Upper lobe of right lung (tissue), 1 donor: ENCODE measurements at regions not wholly inside any gene's neighbourhood (a gene's known extent, or its start where the extent isn't known, plus 50 kb on each side); places are given as distances from the start of the nearest gene placed in this dataset.
A peak's percentile ranks its signal among the peaks of the same experiment; 100 is the strongest.

Experiments
- ATAC-seq: fragments of 200-7000 bp; cut with Tn5 transposase; one replicate; pipeline ENCODE4 v1.9.1; 2020; ENCODE audit warnings: mild to moderate bottlenecking, moderate library complexity
- DNase-seq: peaks from one replicate; pipeline ENCODE4 v3.0.0-alpha.2; 2020
- H3K27ac ChIP-seq: fragments of 200-600 bp; one replicate; pipeline ENCODE4 v1.8.0; 2022
- H3K27me3 ChIP-seq: fragments of 200-600 bp; one replicate; pipeline ENCODE4 v1.8.0; 2022; ENCODE audit warnings: mild to moderate bottlenecking
- H3K36me3 ChIP-seq: fragments of 200-600 bp; one replicate; pipeline ENCODE4 v1.8.0; 2022
- H3K4me1 ChIP-seq: fragments of 200-600 bp; one replicate; pipeline ENCODE4 v1.8.0; 2022
- H3K4me3 ChIP-seq: fragments of 200-600 bp; one replicate; pipeline ENCODE4 v1.8.0; 2022; ENCODE audit warnings: mild to moderate bottlenecking
- H3K9me3 ChIP-seq: fragments of 200-600 bp; one replicate; pipeline ENCODE4 v1.8.0; 2022
- CTCF ChIP-seq: fragments of 200-600 bp; IDR thresholded peaks from one replicate; pipeline ENCODE4 v1.8.0; 2022; ENCODE audit warnings: antibody characterized with exemption
- intact Hi-C: fragments of 100-400 bp; cut with DNase I; formaldehyde crosslinking; loops from one replicate; pipeline ENCODE4 v1.11.0; 2022
- donor health status: DM: no; HTN: yes; CAD: no; lungs with severe emphysema.

- H3K27ac ChIP-seq: no peak overlapping the region
- H3K4me1 ChIP-seq: peaks cover 25% of the 10 kb centered on the region
- H3K36me3 ChIP-seq: no peaks in the 10 kb centered on the region
- intact Hi-C loops: no loop called here
- TF ChIP-seq CTCF: no peak
- DNase-seq (no peak), ATAC-seq (no peak)
- no peaks in the 10 kb centered on the region for H3K27me3 ChIP-seq
- H3K4me3 ChIP-seq: no peak overlapping the region
- no peaks in the 10 kb centered on the region for H3K9me3 ChIP-seq
Measured at GRCh38 chr2:217360111-217360510, 500.2 kb upstream of the TNP1 start.

GRCh38 chr2:217357886-217358620 is 498.2 kb upstream of the TNP1 start:
- TF ChIP-seq CTCF: no peak
- DNase-seq (no peak), ATAC-seq (peak; percentile 54)
- H3K27me3 ChIP-seq: no peaks in the 10 kb centered on the region
- peak overlapping the region; percentile 53 for H3K27ac ChIP-seq
- intact Hi-C loops: no loop called here
- H3K36me3 ChIP-seq: no peaks in the 10 kb centered on the region
- H3K9me3 ChIP-seq: no peaks in the 10 kb centered on the region
- H3K4me3 ChIP-seq: no peak overlapping the region
- H3K4me1 ChIP-seq: peaks cover 25% of the 10 kb centered on the region

- no peaks in the 10 kb centered on the region for H3K9me3 ChIP-seq
- no peak for ATAC-seq
- intact Hi-C loops: no loop called here
- TF ChIP-seq CTCF: no peak
- H3K27ac ChIP-seq: peak overlapping the region; percentile 53
- H3K27me3 ChIP-seq: no peaks in the 10 kb centered on the region
- no peaks in the 10 kb centered on the region for H3K36me3 ChIP-seq
- H3K4me1 ChIP-seq: peaks cover 24% of the 10 kb centered on the region
- DNase-seq: no peak
- no peak overlapping the region for H3K4me3 ChIP-seq
Measured at GRCh38 chr2:217356781-217357180, 496.9 kb upstream of the TNP1 start.

- no peak overlapping the region for H3K4me3 ChIP-seq
- no peak for TF ChIP-seq CTCF
- peaks cover 18% of the 10 kb centered on the region for H3K4me1 ChIP-seq
- no peak for DNase-seq
- no peaks in the 10 kb centered on the region for H3K9me3 ChIP-seq
- no peaks in the 10 kb centered on the region for H3K27me3 ChIP-seq
- intact Hi-C loops: no loop called here
- H3K36me3 ChIP-seq: no peaks in the 10 kb centered on the region
- H3K27ac ChIP-seq: peak overlapping the region; percentile 53
- no peak for ATAC-seq
Measured at GRCh38 chr2:217356142-217356541, 496.3 kb upstream of the TNP1 start.

GRCh38 chr2:217353591-217353990 is 493.7 kb upstream of the TNP1 start:
- no peak for DNase-seq
- Histone ChIP-seq H3K36me3 (no peaks in the 10 kb centered on the region), H3K4me3 (no peak overlapping the region), H3K4me1 (peaks cover 9% of the 10 kb centered on the region), H3K27ac (no peak overlapping the region), H3K9me3 (no peaks in the 10 kb centered on the region), H3K27me3 (no peaks in the 10 kb centered on the region)
- ATAC-seq: no peak
- intact Hi-C loops: no loop called here
- no peak for TF ChIP-seq CTCF

- Histone ChIP-seq H3K36me3 (no peaks in the 10 kb centered on the region), H3K4me1 (no peaks in the 10 kb centered on the region), H3K27me3 (no peaks in the 10 kb centered on the region), H3K4me3 (no peak overlapping the region), H3K9me3 (no peaks in the 10 kb centered on the region), H3K27ac (no peak overlapping the region)
- intact Hi-C loops: no loop called here
- TF ChIP-seq CTCF: no peak
- DNase-seq (no peak), ATAC-seq (peak; percentile 17)
Measured at GRCh38 chr2:217351378-217351777, 491.5 kb upstream of the TNP1 start.
